SJCRH30 (cell line): ENCODE measurements at regions not wholly inside any gene's neighbourhood (a gene's known extent, or its start where the extent isn't known, plus 50 kb on each side); places are given as distances from the start of the nearest gene placed in this dataset.
A peak's percentile ranks its signal among the peaks of the same experiment; 100 is the strongest.
"Not testable (repeated sequence)": the region's sequence is repeated elsewhere in the genome, so short reads cannot be mapped to it uniquely, and the experiment has no call there.

Experiments used
- DNase-seq, 2 experiments: peaks; one replicate each; pipeline ENCODE4 v3.0.0-alpha.2; 2015 to 2020
- H3K27ac ChIP-seq: fragments of 250-450 bp; sonication (Bioruptor Pico); 2 replicates; pipeline ENCODE4 v1.5.1; 2020; ENCODE audit warnings: mild to moderate bottlenecking, moderate library complexity
- H3K27me3 ChIP-seq: fragments of 250-450 bp; sonication (Bioruptor Pico); 2 replicates; pipeline ENCODE4 v1.5.1; 2020; ENCODE audit warnings: mild to moderate bottlenecking, moderate library complexity
- H3K36me3 ChIP-seq: fragments of 250-450 bp; sonication (Bioruptor Pico); 2 replicates; pipeline ENCODE4 v1.5.1; 2020; ENCODE audit warnings: mild to moderate bottlenecking, moderate library complexity
- H3K4me1 ChIP-seq: fragments of 250-450 bp; sonication (Bioruptor Pico); 2 replicates; pipeline ENCODE4 v1.5.1; 2020; ENCODE audit warnings: mild to moderate bottlenecking, moderate library complexity
- H3K4me3 ChIP-seq: fragments of 250-450 bp; sonication (Bioruptor Pico); 2 replicates; pipeline ENCODE4 v1.5.1; 2020; ENCODE audit warnings: mild to moderate bottlenecking, moderate library complexity
- H3K9me3 ChIP-seq: fragments of 250-450 bp; sonication (Bioruptor Pico); replicated peaks from 2 replicates; pipeline ENCODE4 v1.5.1; 2020; ENCODE audit warnings: mild to moderate bottlenecking, moderate library complexity

DNA sequence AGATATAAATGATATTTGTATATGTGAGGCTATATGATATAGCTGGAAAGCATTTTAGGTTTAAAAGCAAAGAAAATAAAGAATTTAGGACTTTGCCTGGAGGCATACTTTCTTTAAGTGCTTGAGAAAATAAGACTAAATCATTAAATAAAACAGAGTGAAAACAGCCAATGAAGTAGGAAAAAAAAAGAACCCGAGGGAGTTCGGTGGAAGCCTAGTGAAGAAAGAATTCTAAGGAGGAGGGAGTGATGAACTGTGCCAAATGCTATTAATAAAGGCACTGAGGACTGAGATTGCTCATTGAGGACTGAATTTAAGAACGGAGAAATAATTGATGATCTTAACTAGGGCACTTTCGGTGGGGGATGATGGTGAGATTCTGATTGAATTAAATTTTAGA is 573.5 kb downstream of the DSC3 start:
- Histone ChIP-seq H3K36me3 (no peaks in the 10 kb centered on the region), H3K4me1 (no peaks in the 10 kb centered on the region), H3K27ac (no peak overlapping the region), H3K9me3 (no peaks in the 10 kb centered on the region), H3K27me3 (no peaks in the 10 kb centered on the region), H3K4me3 (no peak overlapping the region)
- DNase-seq: no peak

DNA sequence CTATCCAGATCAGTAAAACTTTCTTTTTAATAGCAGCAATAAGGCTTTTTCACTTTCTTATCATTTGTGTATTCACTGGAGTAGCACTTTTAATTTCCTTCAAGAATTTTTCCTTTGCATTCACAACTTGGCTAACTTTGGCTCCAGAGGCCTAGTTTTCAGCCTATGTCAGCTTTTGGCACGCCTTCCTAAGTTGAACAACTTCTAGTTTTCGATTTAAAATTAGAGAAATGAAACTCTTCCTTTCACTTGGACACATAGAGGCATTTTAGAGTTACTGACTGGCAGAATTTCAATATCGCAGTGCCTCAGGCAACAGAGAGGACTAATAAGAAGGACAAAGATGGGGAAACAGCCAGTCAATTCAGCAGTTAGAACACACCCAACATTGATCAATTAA is 577.4 kb downstream of the DSC3 start:
- H3K4me3 ChIP-seq: no peak overlapping the region
- H3K27ac ChIP-seq: no peak overlapping the region
- H3K9me3 ChIP-seq: no peaks in the 10 kb centered on the region
- DNase-seq: no peak
- H3K27me3 ChIP-seq: no peaks in the 10 kb centered on the region
- no peaks in the 10 kb centered on the region for H3K36me3 ChIP-seq
- no peaks in the 10 kb centered on the region for H3K4me1 ChIP-seq

DNA sequence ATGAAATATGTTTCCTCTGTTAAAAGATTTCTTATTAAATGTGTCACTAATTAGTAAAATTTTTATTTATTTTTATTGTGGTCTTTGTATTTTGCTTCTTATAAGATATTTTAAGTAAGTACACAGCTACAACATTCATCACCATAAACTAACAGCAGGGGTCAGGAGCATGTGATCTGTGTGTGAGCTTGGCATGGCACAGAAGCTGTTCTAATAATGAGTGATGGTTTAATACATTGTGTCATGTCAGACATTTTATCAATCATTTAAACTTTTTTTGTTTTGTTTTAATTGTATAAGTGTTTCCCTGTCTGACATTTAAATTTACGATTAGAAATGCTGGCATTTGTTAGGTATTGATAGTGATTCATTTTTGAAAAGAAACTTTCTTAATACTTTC is 585.4 kb downstream of the DSC3 start:
- H3K27me3 ChIP-seq: no peaks in the 10 kb centered on the region
- H3K9me3 ChIP-seq: no peaks in the 10 kb centered on the region
- DNase-seq: no peak
- no peak overlapping the region for H3K4me3 ChIP-seq
- H3K4me1 ChIP-seq: no peaks in the 10 kb centered on the region
- no peaks in the 10 kb centered on the region for H3K36me3 ChIP-seq
- no peak overlapping the region for H3K27ac ChIP-seq

DNA sequence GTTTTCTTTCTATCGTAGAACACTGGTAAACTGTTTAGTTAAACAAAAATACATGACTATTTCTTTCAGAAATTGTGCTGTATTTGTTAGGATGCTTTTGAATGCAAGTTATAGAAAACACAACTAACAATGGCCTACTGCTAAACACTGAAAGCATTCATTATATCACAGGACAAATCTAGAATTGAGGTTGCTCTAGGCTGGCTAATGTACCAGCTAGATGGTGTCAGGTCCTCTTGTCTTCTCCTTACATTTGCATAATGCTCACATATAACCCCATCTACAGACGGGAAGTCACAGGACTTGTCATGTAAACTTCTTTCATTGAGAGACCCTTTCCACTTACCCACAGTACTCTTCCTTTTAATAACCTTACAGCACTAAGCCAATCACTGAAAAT is 586.8 kb downstream of the DSC3 start:
- Histone ChIP-seq H3K4me1 (no peaks in the 10 kb centered on the region), H3K27me3 (no peaks in the 10 kb centered on the region), H3K27ac (no peak overlapping the region), H3K9me3 (no peaks in the 10 kb centered on the region), H3K4me3 (no peak overlapping the region), H3K36me3 (no peaks in the 10 kb centered on the region)
- DNase-seq: no peak

DNA sequence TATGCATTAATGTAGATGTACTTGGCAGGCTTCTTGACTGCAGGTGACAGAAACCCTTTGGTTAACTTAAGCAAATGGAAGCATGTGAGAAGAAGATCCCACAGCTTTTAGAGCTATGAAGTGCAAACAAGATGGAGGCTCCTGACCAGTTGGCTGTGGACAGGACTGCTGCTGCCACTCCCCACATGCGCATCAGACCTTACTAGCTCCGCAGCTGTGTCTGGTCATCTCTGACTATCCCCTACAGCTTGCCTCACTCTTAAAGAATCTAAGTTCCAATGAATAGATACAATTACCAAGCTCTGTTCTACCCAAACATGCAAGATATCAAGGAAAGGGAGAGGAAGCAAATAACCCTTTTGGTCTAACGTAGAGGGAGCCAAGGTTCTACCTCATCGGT is 587.6 kb downstream of the DSC3 start:
- peak; percentile 4 to 6 for DNase-seq
- Histone ChIP-seq H3K27me3 (no peaks in the 10 kb centered on the region), H3K36me3 (no peaks in the 10 kb centered on the region), H3K27ac (no peak overlapping the region), H3K4me1 (no peaks in the 10 kb centered on the region), H3K4me3 (no peak overlapping the region), H3K9me3 (no peaks in the 10 kb centered on the region)

DNA sequence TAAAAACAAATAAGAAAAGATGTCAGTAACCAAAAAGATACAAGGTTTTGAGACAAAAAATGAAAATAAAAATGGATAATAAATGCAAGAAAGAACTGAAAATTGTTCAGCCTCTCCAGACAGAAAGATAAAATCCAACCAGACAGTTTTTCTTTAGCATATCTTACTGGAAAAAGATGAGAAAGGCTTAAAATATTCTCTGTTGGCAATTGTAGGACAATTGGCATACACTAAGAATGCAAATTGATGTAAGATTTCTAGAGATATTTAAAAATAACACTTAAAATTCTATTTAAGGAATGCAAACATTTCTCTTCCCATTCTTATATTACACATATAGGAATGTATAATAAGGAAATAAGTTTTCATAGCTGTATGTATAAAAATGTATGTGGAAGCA is 590.6 kb downstream of the DSC3 start:
- Histone ChIP-seq H3K9me3 (no peaks in the 10 kb centered on the region), H3K36me3 (no peaks in the 10 kb centered on the region), H3K27me3 (no peaks in the 10 kb centered on the region), H3K4me1 (no peaks in the 10 kb centered on the region), H3K4me3 (no peak overlapping the region), H3K27ac (no peak overlapping the region)
- DNase-seq: no peak

DNA sequence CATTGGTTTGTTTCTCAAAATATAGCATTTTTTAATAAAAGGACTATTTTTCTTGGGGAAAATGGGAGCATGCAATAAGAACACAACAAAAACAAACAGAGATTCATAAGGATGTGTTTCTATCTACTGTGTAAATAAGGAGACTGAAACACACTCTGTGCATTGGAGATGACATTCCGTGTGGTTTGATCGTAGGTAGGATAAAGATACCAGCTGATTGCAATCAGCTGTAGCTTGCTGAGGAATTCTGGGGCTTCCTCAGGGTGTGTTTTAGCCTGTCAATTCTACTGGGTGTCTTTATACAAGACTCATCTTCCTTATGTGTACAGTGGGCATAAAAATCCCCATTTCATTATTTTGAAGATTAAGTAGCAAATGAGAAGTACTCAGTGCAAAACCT is 591.6 kb downstream of the DSC3 start:
- Histone ChIP-seq H3K36me3 (no peaks in the 10 kb centered on the region), H3K4me1 (no peaks in the 10 kb centered on the region), H3K4me3 (no peak overlapping the region), H3K27ac (no peak overlapping the region), H3K9me3 (no peaks in the 10 kb centered on the region), H3K27me3 (no peaks in the 10 kb centered on the region)
- DNase-seq: no peak

DNA sequence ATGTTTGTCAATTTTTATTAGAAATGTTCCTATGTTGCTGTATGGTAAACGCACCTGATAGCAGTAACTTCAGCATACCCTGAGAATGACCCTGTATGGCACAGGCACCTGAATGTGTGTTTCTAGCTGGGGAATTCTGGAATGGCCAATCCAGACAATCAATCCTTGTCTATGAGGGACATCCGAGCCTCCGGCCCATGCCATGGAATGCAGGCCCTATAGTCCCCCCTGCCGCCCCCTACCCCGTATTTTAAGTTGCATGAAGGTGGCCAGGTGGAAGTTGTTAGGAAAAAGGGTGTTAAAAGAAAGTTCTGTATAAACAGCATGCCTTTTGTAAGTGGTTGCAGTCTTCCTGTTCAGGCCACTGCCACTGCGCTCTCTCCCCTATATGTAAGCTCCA is 595.9 kb downstream of the DSC3 start:
- H3K27me3 ChIP-seq: no peaks in the 10 kb centered on the region
- no peak for DNase-seq
- no peak overlapping the region for H3K27ac ChIP-seq
- H3K9me3 ChIP-seq: no peaks in the 10 kb centered on the region
- no peaks in the 10 kb centered on the region for H3K4me1 ChIP-seq
- no peak overlapping the region for H3K4me3 ChIP-seq
- H3K36me3 ChIP-seq: no peaks in the 10 kb centered on the region

DNA sequence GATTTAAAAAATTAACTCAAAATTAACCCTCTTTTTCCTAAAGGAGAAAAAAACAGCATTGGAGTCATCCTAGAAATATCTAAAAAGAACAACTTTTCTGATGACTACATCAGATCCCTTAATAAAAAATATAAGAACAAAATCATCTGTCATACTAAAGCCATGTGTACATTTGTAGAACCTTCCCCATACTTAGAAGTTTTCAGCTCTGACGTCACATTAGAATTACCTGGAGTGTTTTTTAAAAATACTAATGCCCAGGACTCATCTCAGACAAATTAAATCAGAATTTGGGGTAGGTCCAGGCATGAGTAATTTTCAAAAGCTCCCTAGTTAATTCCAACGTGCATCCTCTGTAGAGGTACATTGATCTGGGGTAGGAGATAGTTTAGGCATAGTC is 598.0 kb downstream of the DSC3 start:
- Histone ChIP-seq H3K36me3 (no peaks in the 10 kb centered on the region), H3K27me3 (no peaks in the 10 kb centered on the region), H3K9me3 (no peaks in the 10 kb centered on the region), H3K4me1 (no peaks in the 10 kb centered on the region), H3K4me3 (no peak overlapping the region), H3K27ac (no peak overlapping the region)
- no peak for DNase-seq

DNA sequence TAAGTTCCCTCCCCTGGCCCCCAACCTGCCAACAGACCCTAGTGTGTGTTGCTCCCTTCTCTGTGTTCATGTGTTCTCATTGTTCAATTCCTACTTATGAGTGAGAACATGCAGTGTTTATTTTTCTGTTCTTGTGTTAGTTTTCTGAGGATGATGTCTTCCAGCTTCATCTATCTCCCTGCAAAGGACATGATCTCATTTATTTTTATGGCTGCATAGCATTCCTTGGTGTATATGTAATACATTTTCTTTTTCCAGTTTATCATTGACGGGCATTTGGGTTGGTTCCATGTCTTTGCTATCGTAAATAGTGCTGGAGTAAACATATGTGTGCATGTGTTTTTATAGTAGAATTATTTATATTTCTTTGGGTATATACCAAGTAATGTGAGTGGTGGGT is 602.2 kb downstream of the DSC3 start:
- Histone ChIP-seq H3K9me3 (no peaks in the 10 kb centered on the region), H3K36me3 (no peaks in the 10 kb centered on the region), H3K27ac (no peak overlapping the region), H3K4me3 (no peak overlapping the region), H3K27me3 (no peaks in the 10 kb centered on the region), H3K4me1 (no peaks in the 10 kb centered on the region)
- no peak for DNase-seq

DNA sequence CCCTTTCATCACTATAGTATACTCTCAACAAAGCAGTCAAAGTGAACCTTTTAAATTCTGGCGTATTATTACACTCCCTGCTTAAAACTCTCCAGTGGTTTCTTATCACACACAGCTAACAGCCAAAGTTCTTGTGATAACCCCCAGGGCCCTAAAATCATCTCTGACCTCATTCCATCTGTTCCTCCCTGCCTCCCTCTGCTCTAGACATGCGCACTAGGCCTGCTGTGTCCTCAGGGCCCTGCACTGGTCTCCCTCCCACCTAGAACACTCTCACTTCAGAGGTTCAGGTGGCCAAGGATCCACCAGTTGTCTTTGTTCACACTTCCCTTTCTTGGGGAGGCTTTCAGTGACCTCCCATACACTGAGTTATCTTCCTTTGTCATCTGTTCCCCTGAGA is 603.4 kb downstream of the DSC3 start:
- DNase-seq: no peak
- no peaks in the 10 kb centered on the region for H3K36me3 ChIP-seq
- H3K9me3 ChIP-seq: no peaks in the 10 kb centered on the region
- H3K4me3 ChIP-seq: no peak overlapping the region
- no peaks in the 10 kb centered on the region for H3K4me1 ChIP-seq
- no peak overlapping the region for H3K27ac ChIP-seq
- H3K27me3 ChIP-seq: no peaks in the 10 kb centered on the region

DNA sequence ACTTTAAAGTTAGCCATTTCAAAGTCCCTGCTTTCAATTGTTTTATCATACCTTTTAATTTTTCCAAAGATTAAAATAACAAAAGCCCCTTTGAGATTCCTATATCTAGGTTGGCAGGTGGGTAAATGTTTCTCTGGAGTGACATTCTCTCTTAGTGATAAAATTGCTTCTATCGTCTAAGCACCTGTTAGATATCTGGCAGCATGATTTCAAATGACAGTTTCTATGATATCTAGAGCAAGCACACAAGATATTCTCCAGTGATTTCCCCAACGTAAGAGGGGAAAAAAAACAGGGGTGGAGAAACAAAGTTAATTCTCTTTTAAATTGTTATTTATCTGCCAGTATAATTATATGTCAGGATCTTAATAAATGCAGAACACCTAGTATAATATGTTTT is 610.2 kb downstream of the DSC3 start:
- H3K27ac ChIP-seq: no peak overlapping the region
- no peak for DNase-seq
- no peaks in the 10 kb centered on the region for H3K27me3 ChIP-seq
- no peaks in the 10 kb centered on the region for H3K9me3 ChIP-seq
- no peaks in the 10 kb centered on the region for H3K4me1 ChIP-seq
- no peak overlapping the region for H3K4me3 ChIP-seq
- no peaks in the 10 kb centered on the region for H3K36me3 ChIP-seq

DNA sequence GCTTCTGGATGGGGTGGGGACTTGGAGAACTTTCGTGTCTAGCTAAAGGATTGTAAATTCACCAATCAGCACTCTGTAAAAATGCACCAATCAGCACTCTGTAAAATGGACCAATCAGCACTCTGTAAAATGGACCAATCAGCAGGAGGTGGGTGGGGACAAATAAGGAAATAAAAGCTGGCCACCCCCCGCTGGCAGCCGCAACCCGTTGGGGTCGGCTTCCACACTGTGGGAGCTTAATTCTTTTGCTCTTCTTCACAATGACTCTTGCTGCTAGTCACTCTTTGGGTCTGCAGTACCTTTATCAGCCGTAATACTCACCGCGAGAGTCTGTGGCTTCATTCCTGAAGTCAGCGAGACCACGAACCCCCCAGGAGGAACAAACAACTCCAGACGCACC is 623.1 kb downstream of the DSC3 start:
- H3K4me3 ChIP-seq: not testable (repeated sequence)

DNA sequence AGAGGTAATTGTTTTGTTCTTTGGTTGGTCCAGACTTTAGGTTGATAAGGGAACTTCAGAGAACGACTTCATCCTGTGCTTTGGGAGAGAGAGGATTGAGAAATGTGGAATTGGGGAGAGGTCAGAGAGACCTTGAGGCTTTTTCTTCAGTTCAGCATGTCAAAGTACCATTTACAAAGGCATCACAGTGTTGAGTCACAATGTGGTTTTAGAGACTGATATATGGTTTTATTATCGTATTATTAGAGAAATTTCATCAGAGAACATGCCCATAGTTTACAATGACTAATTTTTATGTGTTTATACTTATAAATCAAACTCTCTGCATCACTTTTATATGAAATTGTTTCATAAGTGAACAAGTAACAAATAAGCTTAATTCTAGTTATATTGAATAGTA is 626.6 kb downstream of the DSC3 start:
- no peak for DNase-seq
- Histone ChIP-seq H3K9me3 (no peaks in the 10 kb centered on the region), H3K4me3 (no peak overlapping the region), H3K36me3 (no peaks in the 10 kb centered on the region), H3K27ac (no peak overlapping the region), H3K4me1 (no peaks in the 10 kb centered on the region), H3K27me3 (no peaks in the 10 kb centered on the region)

More for the DNA sequence above, 623.1 kb downstream of the DSC3 start:
- H3K27me3 ChIP-seq, H3K9me3 ChIP-seq, H3K4me1 ChIP-seq, DNase-seq, H3K27ac ChIP-seq, H3K36me3 ChIP-seq: not testable (repeated sequence)

DNA sequence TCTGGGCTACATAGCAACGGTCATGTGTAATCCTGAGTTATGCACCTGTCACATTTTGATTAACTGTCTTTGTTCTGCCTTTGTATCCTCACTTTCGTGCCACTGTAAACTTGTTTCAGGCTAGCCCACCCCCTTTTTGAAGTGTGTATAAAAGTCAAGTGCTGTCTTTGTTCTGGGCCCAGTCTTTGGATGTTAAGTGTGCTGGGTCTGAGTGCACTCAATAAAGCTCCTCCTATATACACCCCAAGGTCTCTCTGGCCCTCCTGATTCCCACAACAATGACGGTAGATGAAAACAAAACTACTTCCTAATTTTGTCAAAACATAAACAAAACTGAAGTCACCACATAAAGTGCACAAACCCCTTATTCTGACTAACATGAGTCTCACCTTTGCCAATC is 633.4 kb downstream of the DSC3 start:
- Histone ChIP-seq H3K27ac (no peak overlapping the region), H3K27me3 (no peaks in the 10 kb centered on the region), H3K36me3 (no peaks in the 10 kb centered on the region), H3K4me3 (no peak overlapping the region), H3K4me1 (no peaks in the 10 kb centered on the region), H3K9me3 (no peaks in the 10 kb centered on the region)
- no peak for DNase-seq

DNA sequence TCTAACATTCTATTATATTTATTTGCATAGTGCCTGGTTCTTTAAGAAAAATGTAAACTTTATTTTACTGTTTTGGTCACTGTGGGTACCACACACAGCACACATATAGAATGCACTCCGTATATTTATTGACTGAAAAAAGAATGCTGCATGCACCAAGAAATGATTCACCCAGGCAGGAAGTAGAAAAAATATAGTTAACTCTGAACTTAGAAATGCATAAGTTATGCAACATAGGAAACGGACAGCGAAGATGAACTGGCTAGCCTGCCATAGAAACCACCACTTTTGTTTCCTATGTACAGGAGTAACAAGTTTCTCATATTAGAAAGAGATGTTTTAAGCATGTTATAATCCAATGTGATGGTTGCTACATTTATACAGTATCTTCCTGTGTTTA is 635.8 kb downstream of the DSC3 start:
- Histone ChIP-seq H3K27me3 (no peaks in the 10 kb centered on the region), H3K4me1 (no peaks in the 10 kb centered on the region), H3K36me3 (no peaks in the 10 kb centered on the region), H3K27ac (no peak overlapping the region), H3K4me3 (no peak overlapping the region), H3K9me3 (no peaks in the 10 kb centered on the region)
- DNase-seq: no peak

DNA sequence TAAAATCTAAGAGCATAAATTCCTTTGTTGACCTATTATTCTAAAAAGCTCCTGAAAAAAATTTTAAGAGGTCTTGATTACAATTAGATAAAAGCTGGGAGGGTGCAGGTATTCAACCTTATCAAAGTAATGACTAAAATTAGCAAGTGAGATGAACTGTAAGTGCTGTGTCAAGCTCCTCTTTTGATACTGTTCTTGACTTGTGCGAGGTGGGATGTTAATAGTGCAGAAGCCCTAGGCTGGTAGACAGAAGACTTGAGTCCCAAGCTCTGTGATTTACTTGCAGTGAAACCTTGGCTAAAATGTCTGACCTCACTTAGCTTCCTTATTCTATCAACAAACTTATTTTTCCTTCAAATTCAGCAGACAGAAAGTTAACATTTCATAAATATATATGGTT is 637.5 kb downstream of the DSC3 start:
- no peaks in the 10 kb centered on the region for H3K4me1 ChIP-seq
- no peaks in the 10 kb centered on the region for H3K9me3 ChIP-seq
- no peak overlapping the region for H3K4me3 ChIP-seq
- H3K36me3 ChIP-seq: no peaks in the 10 kb centered on the region
- no peak overlapping the region for H3K27ac ChIP-seq
- H3K27me3 ChIP-seq: no peaks in the 10 kb centered on the region
- no peak for DNase-seq
